ENCODE measurements at regions not wholly inside any gene's neighbourhood (a gene's known extent, or its start where the extent isn't known, plus 50 kb on each side); places are given as distances from the start of the nearest gene placed in this dataset.

- TF ChIP-seq CTCF (IDR thresholded peaks at IDR 0.05) (no peak), POLR2A (IDR thresholded peaks at IDR 0.05) (no peak), EP300 (IDR thresholded peaks at IDR 0.05) (no peak)
These were observed 141.3 kb downstream of the C9orf50 start for GRCh38 chr9:129479631-129480011.
